Non-pigmented ciliary epithelial cell (primary cell): ENCODE measurements at regions not wholly inside any gene's neighbourhood (a gene's known extent, or its start where the extent isn't known, plus 50 kb on each side); places are given as distances from the start of the nearest gene placed in this dataset.
A peak's percentile ranks its signal among the peaks of the same experiment; 100 is the strongest.

Experiments used
- DNase-seq: peaks from one replicate; pipeline ENCODE4 v3.0.0-alpha.2; 2010; ENCODE audit warnings: low read depth

- DNase-seq: no peak
These were observed 825.2 kb downstream of the AACS start for GRCh38 chr12:125890366-125890905.

GRCh38 chr12:125890971-125891370 is 825.7 kb downstream of the AACS start:
- peak; percentile 46 for DNase-seq

- DNase-seq: no peak
These were observed 827.0 kb downstream of the AACS start for GRCh38 chr12:125892276-125892675.

- DNase-seq: no peak
These were observed 837.8 kb downstream of the AACS start for GRCh38 chr12:125902991-125903390.

GRCh38 chr12:125907351-125907750 is 842.1 kb downstream of the AACS start:
- no peak for DNase-seq

- DNase-seq: no peak
These were observed 854.7 kb downstream of the AACS start for GRCh38 chr12:125919856-125920470.

GRCh38 chr12:125922330-125922729 is 857.1 kb downstream of the AACS start:
- no peak for DNase-seq

GRCh38 chr12:125936502-125936901 is 871.3 kb downstream of the AACS start:
- no peak for DNase-seq

GRCh38 chr12:125944446-125944845 is 879.2 kb downstream of the AACS start:
- DNase-seq: no peak

- no peak for DNase-seq
These were observed 884.2 kb downstream of the AACS start for GRCh38 chr12:125949471-125949870.

GRCh38 chr12:125954362-125954761 is 889.1 kb downstream of the AACS start:
- no peak for DNase-seq

GRCh38 chr12:125956186-125956585 is 891.0 kb downstream of the AACS start:
- DNase-seq: no peak

GRCh38 chr12:125966641-125967040 is 901.4 kb downstream of the AACS start:
- DNase-seq: no peak

GRCh38 chr12:125968413-125968812 is 903.2 kb downstream of the AACS start:
- DNase-seq: no peak

GRCh38 chr12:125971981-125972380 is 906.7 kb downstream of the AACS start:
- DNase-seq: no peak

GRCh38 chr12:125978286-125978685 is 913.1 kb downstream of the AACS start:
- no peak for DNase-seq

GRCh38 chr12:125981610-125982253 is 916.5 kb downstream of the AACS start:
- DNase-seq: no peak

GRCh38 chr12:125983094-125983783 is 918.0 kb downstream of the AACS start:
- peak; percentile 26 for DNase-seq

- no peak for DNase-seq
These were observed 918.7 kb downstream of the AACS start for GRCh38 chr12:125983784-125984500.

GRCh38 chr12:125988545-125988944 is 923.3 kb downstream of the AACS start:
- DNase-seq: no peak

GRCh38 chr12:125989696-125990095 is 924.5 kb downstream of the AACS start:
- DNase-seq: no peak

- DNase-seq: no peak
These were observed 931.2 kb downstream of the AACS start for GRCh38 chr12:125996443-125996842.
